ENCODE measurements at regions not wholly inside any gene's neighbourhood (a gene's known extent, or its start where the extent isn't known, plus 50 kb on each side); places are given as distances from the start of the nearest gene placed in this dataset.
"Not testable (repeated sequence)": the region's sequence is repeated elsewhere in the genome, so short reads cannot be mapped to it uniquely, and the experiment has no call there.

- CTCF ChIA-PET = interaction anchor here (0.6 kb wide), 1 partner anchor 35 kb away, joined by 3 read pairs; no protein-coding TSS in a partner anchor
- Histone ChIP-seq H3K4me3 (ENCODE audit: low read depth, low read length) (no peak overlapping the region), H3K27me3 (ENCODE audit: control insufficient read depth, insufficient read depth, low read length) (no peaks in the 10 kb centered on the region), H3K36me3 (ENCODE audit: control insufficient read depth, insufficient read depth, low read length) (no peaks in the 10 kb centered on the region)
- no peak for TF ChIP-seq CTCF (IDR thresholded peaks at IDR 0.05; ENCODE audit: insufficient read depth, low read depth, low read length)
- POLR2A ChIA-PET = no interaction called here
- DNase-seq (ENCODE audit: low read depth) = no peak
These were observed 220.7 kb upstream of the DNAJC19 start for GRCh38 chr3:181210275-181210674.

GRCh38 chr3:181189556-181189955, 200.0 kb upstream of the DNAJC19 start:
- no peak for DNase-seq (ENCODE audit: low read depth)
- POLR2A ChIA-PET = no interaction called here
- no peaks in the 10 kb centered on the region for H3K36me3 ChIP-seq (ENCODE audit: control insufficient read depth, insufficient read depth, low read length)
- no peak overlapping the region for H3K4me3 ChIP-seq (ENCODE audit: low read depth, low read length)
- no peaks in the 10 kb centered on the region for H3K27me3 ChIP-seq (ENCODE audit: control insufficient read depth, insufficient read depth, low read length)
- CTCF ChIA-PET = no interaction called here
- TF ChIP-seq CTCF (IDR thresholded peaks at IDR 0.05; ENCODE audit: insufficient read depth, low read depth, low read length) = no peak

- no peaks in the 10 kb centered on the region for H3K27me3 ChIP-seq (ENCODE audit: control insufficient read depth, insufficient read depth, low read length)
- no peak overlapping the region for H3K4me3 ChIP-seq (ENCODE audit: low read depth, low read length)
- H3K36me3 ChIP-seq (ENCODE audit: control insufficient read depth, insufficient read depth, low read length) = no peaks in the 10 kb centered on the region
- no peak for DNase-seq (ENCODE audit: low read depth)
- POLR2A ChIA-PET = no interaction called here
- CTCF ChIA-PET = no interaction called here
- TF ChIP-seq CTCF (IDR thresholded peaks at IDR 0.05; ENCODE audit: insufficient read depth, low read depth, low read length) = no peak
These were observed 194.2 kb upstream of the DNAJC19 start for GRCh38 chr3:181183764-181184163.

- CTCF ChIA-PET; H3K4me3 ChIP-seq (ENCODE audit: low read depth, low read length); DNase-seq (ENCODE audit: low read depth); H3K36me3 ChIP-seq (ENCODE audit: control insufficient read depth, insufficient read depth, low read length); H3K27me3 ChIP-seq (ENCODE audit: control insufficient read depth, insufficient read depth, low read length); POLR2A ChIA-PET: not testable (repeated sequence)
These were observed 193.5 kb upstream of the DNAJC19 start for GRCh38 chr3:181183057-181183456.

GRCh38 chr3:181178991-181179390, 189.5 kb upstream of the DNAJC19 start:
- DNase-seq (ENCODE audit: low read depth) = no peak
- CTCF ChIA-PET = no interaction called here
- POLR2A ChIA-PET = no interaction called here
- no peaks in the 10 kb centered on the region for H3K27me3 ChIP-seq (ENCODE audit: control insufficient read depth, insufficient read depth, low read length)
- no peak overlapping the region for H3K4me3 ChIP-seq (ENCODE audit: low read depth, low read length)
- TF ChIP-seq CTCF (IDR thresholded peaks at IDR 0.05; ENCODE audit: insufficient read depth, low read depth, low read length) = no peak
- no peaks in the 10 kb centered on the region for H3K36me3 ChIP-seq (ENCODE audit: control insufficient read depth, insufficient read depth, low read length)

- Histone ChIP-seq H3K36me3 (ENCODE audit: control insufficient read depth, insufficient read depth, low read length) (no peaks in the 10 kb centered on the region), H3K4me3 (ENCODE audit: low read depth, low read length) (no peak overlapping the region), H3K27me3 (ENCODE audit: control insufficient read depth, insufficient read depth, low read length) (no peaks in the 10 kb centered on the region)
- CTCF ChIA-PET = no interaction called here
- DNase-seq (ENCODE audit: low read depth) = no peak
- POLR2A ChIA-PET = no interaction called here
- no peak for TF ChIP-seq CTCF (IDR thresholded peaks at IDR 0.05; ENCODE audit: insufficient read depth, low read depth, low read length)
These were observed 187.1 kb upstream of the DNAJC19 start for GRCh38 chr3:181176601-181177000.
